ENCODE measurements at regions not wholly inside any gene's neighbourhood (a gene's known extent, or its start where the extent isn't known, plus 50 kb on each side); places are given as distances from the start of the nearest gene placed in this dataset.

DNA sequence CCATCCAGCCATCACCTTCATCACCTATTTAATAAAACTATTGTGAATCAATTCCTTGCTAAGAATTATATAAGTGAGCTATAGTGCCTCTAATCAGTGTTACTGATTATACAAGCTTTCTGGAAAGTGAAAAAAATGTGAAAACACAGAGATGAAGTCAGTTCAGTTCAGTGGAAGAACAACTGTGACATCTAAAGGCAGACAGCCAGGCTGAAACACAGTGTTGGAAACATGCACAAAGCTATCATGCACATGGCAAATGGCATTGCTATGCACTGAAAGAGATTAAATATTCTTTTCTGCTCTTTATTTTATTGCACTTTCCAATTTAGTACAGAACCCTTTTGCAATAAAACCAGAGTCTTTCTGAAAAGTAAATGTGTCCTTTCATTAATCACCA, 294.0 kb downstream of the RBM26 start:
- no peak overlapping the region for H3K4me3 ChIP-seq (ENCODE audit: low read depth, low read length)
- in situ Hi-C loops (cut with HindIII; ENCODE audit: low sequenced_read_pairs) = no loop called here

GRCh38 chr13:79108914-79109643, 297.0 kb downstream of the RBM26 start:
- H3K4me3 ChIP-seq (ENCODE audit: low read depth, low read length) = no peak overlapping the region
- in situ Hi-C loops (cut with HindIII; ENCODE audit: low sequenced_read_pairs) = no loop called here
- DNase-seq (ENCODE audit: low read depth, low spot score) = no peak
- TF ChIP-seq, protein P1, sequence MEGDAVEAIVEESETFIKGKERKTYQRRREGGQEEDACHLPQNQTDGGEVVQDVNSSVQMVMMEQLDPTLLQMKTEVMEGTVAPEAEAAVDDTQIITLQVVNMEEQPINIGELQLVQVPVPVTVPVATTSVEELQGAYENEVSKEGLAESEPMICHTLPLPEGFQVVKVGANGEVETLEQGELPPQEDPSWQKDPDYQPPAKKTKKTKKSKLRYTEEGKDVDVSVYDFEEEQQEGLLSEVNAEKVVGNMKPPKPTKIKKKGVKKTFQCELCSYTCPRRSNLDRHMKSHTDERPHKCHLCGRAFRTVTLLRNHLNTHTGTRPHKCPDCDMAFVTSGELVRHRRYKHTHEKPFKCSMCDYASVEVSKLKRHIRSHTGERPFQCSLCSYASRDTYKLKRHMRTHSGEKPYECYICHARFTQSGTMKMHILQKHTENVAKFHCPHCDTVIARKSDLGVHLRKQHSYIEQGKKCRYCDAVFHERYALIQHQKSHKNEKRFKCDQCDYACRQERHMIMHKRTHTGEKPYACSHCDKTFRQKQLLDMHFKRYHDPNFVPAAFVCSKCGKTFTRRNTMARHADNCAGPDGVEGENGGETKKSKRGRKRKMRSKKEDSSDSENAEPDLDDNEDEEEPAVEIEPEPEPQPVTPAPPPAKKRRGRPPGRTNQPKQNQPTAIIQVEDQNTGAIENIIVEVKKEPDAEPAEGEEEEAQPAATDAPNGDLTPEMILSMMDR (IDR thresholded peaks at IDR 0.05; ENCODE audit: low read depth, low read length) = no peak

More for the DNA sequence above, 294.0 kb downstream of the RBM26 start:
- DNase-seq (ENCODE audit: low read depth, low spot score) = no peak
- TF ChIP-seq, protein P1 (IDR thresholded peaks at IDR 0.05; ENCODE audit: low read depth, low read length) = no peak

DNA sequence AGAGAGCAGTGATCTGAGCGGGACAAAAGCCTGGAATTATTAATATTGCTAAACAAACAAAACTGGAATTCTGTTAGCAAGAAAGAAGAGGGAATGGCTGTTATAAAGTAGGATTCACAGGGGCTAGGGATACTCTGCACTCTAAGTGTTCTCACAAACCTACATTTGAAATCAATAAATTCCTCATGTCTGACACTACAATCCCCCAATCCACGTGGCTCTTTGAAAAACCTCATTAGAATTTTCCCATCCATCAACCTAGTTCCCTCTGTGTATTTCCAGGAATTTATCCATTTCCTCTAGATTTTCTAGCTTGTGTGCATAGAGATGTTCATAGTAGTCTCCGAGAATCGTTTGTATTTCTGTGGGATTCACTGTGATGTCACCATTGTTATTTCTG, 307.5 kb downstream of the RBM26 start:
- TF ChIP-seq, protein P1 (IDR thresholded peaks at IDR 0.05; ENCODE audit: low read depth, low read length) = no peak
- DNase-seq (ENCODE audit: low read depth, low spot score) = no peak
- no peak overlapping the region for H3K4me3 ChIP-seq (ENCODE audit: low read depth, low read length)
- in situ Hi-C loops (cut with HindIII; ENCODE audit: low sequenced_read_pairs) = no loop called here

- in situ Hi-C loops (cut with HindIII; ENCODE audit: low sequenced_read_pairs) = no loop called here
- TF ChIP-seq, protein P1 (IDR thresholded peaks at IDR 0.05; ENCODE audit: low read depth, low read length) = no peak
- no peak for DNase-seq (ENCODE audit: low read depth, low spot score)
- no peak overlapping the region for H3K4me3 ChIP-seq (ENCODE audit: low read depth, low read length)
Measured at GRCh38 chr13:79097201-79097600, 308.9 kb downstream of the RBM26 start.

DNA sequence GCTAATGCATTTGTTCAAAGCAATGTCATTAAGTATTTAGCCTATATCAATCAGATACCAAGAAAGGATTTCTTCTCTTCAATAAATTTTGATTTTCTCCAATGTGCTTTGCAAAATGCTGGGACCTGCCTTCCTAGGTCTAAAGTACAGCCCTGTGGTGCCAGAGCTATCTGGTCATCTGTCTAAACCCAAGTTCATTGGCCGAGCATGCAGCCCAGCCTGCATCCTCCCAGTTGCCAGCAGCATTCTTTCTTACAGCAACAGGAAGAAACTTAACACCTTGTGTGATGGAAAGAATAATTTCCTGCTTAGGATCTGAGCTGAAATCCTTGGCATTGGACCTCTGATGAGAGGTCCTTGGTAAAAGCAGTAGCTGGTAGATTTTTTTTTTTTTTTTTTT, 310.0 kb downstream of the RBM26 start:
- in situ Hi-C loops (cut with HindIII; ENCODE audit: low sequenced_read_pairs) = no loop called here
- H3K4me3 ChIP-seq (ENCODE audit: low read depth, low read length) = no peak overlapping the region
- no peak for DNase-seq (ENCODE audit: low read depth, low spot score)
- TF ChIP-seq, protein P1 (IDR thresholded peaks at IDR 0.05; ENCODE audit: low read depth, low read length) = no peak

DNA sequence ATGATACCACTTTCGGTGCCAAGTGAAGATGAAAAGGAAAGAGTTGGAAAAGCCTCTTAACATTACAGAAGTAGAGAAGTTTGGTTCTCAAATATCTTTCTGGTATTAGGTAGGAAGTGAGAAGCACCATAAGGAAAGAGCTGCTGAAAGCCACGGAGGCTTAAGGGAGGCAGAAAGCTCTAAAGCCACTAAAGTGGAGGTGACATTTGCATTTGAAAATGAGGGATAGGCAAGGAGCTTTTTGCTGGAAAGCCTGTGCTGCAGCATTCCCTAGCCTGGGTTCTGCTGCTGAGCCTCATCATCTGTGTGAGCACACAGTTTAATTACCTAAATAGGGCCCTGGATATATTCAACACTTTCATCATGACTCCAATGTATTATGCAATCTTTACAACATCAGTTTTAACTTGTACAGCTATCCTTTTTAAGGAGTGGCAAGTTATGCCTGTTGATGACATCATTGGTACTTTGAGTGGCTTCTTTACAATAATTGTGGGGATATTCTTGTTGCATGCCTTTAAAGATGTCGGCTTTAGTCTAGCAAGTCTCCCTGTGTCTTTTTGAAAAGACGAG, 315.4 kb downstream of the RBM26 start:
- TF ChIP-seq, protein P1 (IDR thresholded peaks at IDR 0.05; ENCODE audit: low read depth, low read length) = no peak
- H3K4me3 ChIP-seq (ENCODE audit: low read depth, low read length) = no peak overlapping the region
- in situ Hi-C loops (cut with HindIII; ENCODE audit: low sequenced_read_pairs) = no loop called here
- DNase-seq (ENCODE audit: low read depth, low spot score) = no peak

All from astrocyte of the spinal cord (primary cell).